Panc1 (cell line): ENCODE measurements at regions not wholly inside any gene's neighbourhood (a gene's known extent, or its start where the extent isn't known, plus 50 kb on each side); places are given as distances from the start of the nearest gene placed in this dataset.
A peak's percentile ranks its signal among the peaks of the same experiment; 100 is the strongest.

Experiments
- ATAC-seq: fragments of 200-7000 bp; cut with Tn5 transposase; 2 replicates; pipeline ENCODE4 v1.9.1; 2020; ENCODE audit warnings: mild to moderate bottlenecking, moderate library complexity
- BruUV-seq: library from RNA; stranded (reverse); fragments of 400-500 nt; replicated peaks from 2 replicates; lab custom pipeline; 2021; lab: Mats Ljungman, UMichigan
- CTCF ChIA-PET: fragments of 300-600 bp; sonication (Branson Sonifier 250); formaldehyde crosslinking; loops from one replicate; lab custom pipeline; 2022; ENCODE audit warnings: antibody characterized with exemption; lab: Charles Lee
- POLR2A ChIA-PET: fragments of 300-600 bp; sonication (Branson Sonifier 250); formaldehyde crosslinking; loops from one replicate; lab custom pipeline; 2022; ENCODE audit warnings: antibody characterized with exemption; lab: Charles Lee
- DNase-seq: peaks from one replicate; pipeline ENCODE4 v3.0.0-alpha.2; 2010; ENCODE audit warnings: low read depth, low spot score
- H3K27ac ChIP-seq: 2 replicates; pipeline ENCODE4 v1.5.1; 2011; ENCODE audit warnings: mild to moderate bottlenecking, low read length, inconsistent platforms
- H3K27me3 ChIP-seq: fragments of 200-500 bp; sonication (Bioruptor generic); 2 replicates; pipeline ENCODE4 v1.6.0; 2014; ENCODE audit warnings: low read length, inconsistent platforms; ENCODE audit not compliant: control insufficient read depth, insufficient read depth
- H3K36me3 ChIP-seq: fragments of 200-500 bp; sonication (Bioruptor generic); 2 replicates; pipeline ENCODE4 v1.5.1; 2014; ENCODE audit warnings: inconsistent platforms, mild to moderate bottlenecking, low read length, moderate library complexity; ENCODE audit not compliant: control insufficient read depth, insufficient read depth
- H3K4me1 ChIP-seq: 2 replicates; pipeline ENCODE4 v1.5.1; 2011; ENCODE audit warnings: inconsistent platforms, mild to moderate bottlenecking, low read length, moderate library complexity; ENCODE audit not compliant: control insufficient read depth, insufficient read depth
- H3K4me3 ChIP-seq, 2 experiments: 2 replicates each; pipeline ENCODE4 v1.5.1; 2011 to 2012; ENCODE audit warnings: low read depth in 2 of 2, low read length in 2 of 2, mild to moderate bottlenecking in 2 of 2, inconsistent platforms in 1 of 2, moderate library complexity in 1 of 2
- H3K9me3 ChIP-seq: fragments of 200-500 bp; sonication (Bioruptor generic); 2 replicates; pipeline ENCODE4 v1.5.1; 2014; ENCODE audit warnings: low read depth, mild to moderate bottlenecking, inconsistent platforms, low read length, moderate library complexity; ENCODE audit not compliant: control insufficient read depth, insufficient read depth
- POLR2AphosphoS5 ChIP-seq: IDR thresholded peaks from 2 replicates; pipeline ENCODE4 v1.6.1; 2012; ENCODE audit warnings: mild to moderate bottlenecking, low read depth, low read length, moderate library complexity
- SIN3A ChIP-seq: IDR thresholded peaks from 2 replicates; pipeline ENCODE4 v1.6.1; 2012; ENCODE audit warnings: low read depth, mild to moderate bottlenecking, low read length, moderate library complexity, borderline replicate concordance; ENCODE audit not compliant: insufficient read depth
- TCF7L2 ChIP-seq: IDR thresholded peaks from 2 replicates; pipeline ENCODE4 v1.6.1; 2011; ENCODE audit warnings: mild to moderate bottlenecking, low read depth, low read length, inconsistent platforms
- in situ Hi-C: cut with HindIII; loops from 2 replicates; pipeline ENCODE4 v1.10.0; 2016; ENCODE audit warnings: low sequenced_read_pairs, low pct_unique_long_range_greater_than_20kb
- intact Hi-C: fragments of 100-400 bp; cut with micrococcal nuclease; formaldehyde crosslinking; loops from one replicate; pipeline ENCODE4 v1.10.0; 2022; ENCODE audit not compliant: unreplicated experiment
- TF ChIP-seq, protein P1 (sequence below): fragments of 450-650 bp; IDR thresholded peaks from 2 replicates; pipeline ENCODE4 v1.5.1; 2017; ENCODE audit warnings: mild to moderate bottlenecking
- TF ChIP-seq, protein P2 (sequence below), 2 experiments: IDR thresholded peaks; 2 replicates each; pipeline ENCODE4 v1.6.1; 2011 to 2012; ENCODE audit warnings: low read depth in 2 of 2, control low read depth in 1 of 2, low read length in 1 of 2, mild to moderate bottlenecking in 1 of 2, moderate library complexity in 1 of 2; ENCODE audit not compliant: insufficient read depth in 1 of 2

DNA sequence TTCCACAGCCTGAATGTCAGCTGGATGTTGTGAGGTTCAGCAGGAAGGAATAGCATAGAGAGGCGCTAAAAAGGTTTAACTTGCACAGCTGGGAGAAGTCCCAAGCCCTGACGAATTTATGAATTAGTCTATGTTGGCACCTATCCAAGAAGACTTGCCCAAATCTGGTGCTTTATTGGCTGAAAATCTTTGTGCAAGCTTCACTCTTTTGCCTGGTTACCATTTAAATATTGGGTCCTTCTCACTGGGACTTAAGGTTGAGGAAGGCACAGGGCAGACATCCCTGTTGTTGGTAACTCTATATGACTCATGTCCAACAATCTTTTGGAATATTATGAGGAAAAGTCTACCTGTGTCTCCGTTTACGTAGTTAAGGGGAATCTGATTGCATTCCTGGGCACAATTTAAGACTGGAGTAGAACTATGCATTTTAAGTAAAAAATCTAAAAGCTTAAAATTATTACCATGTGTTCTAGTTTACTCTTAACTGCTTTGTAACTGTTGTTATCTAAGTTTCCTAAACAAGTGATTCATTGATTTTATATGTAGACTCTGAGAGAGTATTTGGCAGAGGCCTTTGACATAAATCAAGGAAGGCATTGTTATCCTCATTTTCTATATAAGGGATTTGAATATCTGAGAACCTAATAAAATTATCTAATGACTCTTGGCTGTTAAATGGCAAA is 181.7 kb upstream of the DPYD start:
- ChIA-PET CTCF (no interaction called here), POLR2A (no interaction called here)
- H3K36me3 ChIP-seq = no peaks in the 10 kb centered on the region
- DNase-seq (no peak), ATAC-seq (peak; percentile 66; the same call in 1 of the 2 replicates)
- BruUV-seq = no TSS peak
- H3K4me3 ChIP-seq = no peak overlapping the region
- intact Hi-C loops = no loop called here
- H3K9me3 ChIP-seq = peaks cover 4% of the 10 kb centered on the region; the same call in 1 of the 2 replicates
- no peak for TF ChIP-seq TCF7L2
- in situ Hi-C loops = no loop called here
- peaks cover 11% of the 10 kb centered on the region for H3K4me1 ChIP-seq
- no peaks in the 10 kb centered on the region for H3K27me3 ChIP-seq
- H3K27ac ChIP-seq = peak overlapping the region; percentile 48; the same call in 1 of the 2 replicates

DNA sequence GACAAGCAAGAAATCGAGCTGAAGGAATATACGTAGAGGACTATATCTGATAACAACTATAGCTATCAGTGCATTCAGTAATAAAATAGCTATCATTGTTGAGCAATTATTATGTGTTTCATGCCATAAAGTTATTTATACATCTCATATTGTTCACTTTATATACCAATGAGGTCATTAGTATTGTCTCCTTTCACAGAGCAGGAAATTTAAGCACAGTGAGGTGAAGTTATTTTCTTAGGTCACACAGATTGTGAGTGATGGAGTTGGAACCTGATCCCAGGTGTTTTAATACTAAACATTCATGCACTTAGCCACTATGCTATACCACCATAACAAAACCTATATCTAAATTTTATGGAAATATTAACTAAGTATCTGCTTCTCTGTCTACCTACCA is 180.5 kb upstream of the DPYD start:
- DNase-seq = no peak
- ChIA-PET POLR2A (no interaction called here), CTCF (interaction anchor here (0.5 kb wide), 1 partner anchor 576 kb away, joined by 5 read pairs; no protein-coding TSS in a partner anchor)
- peaks cover 11% of the 10 kb centered on the region for H3K4me1 ChIP-seq
- no TSS peak for BruUV-seq
- H3K27me3 ChIP-seq = no peaks in the 10 kb centered on the region
- intact Hi-C loops = no loop called here
- TF ChIP-seq SIN3A (no peak), TCF7L2 (no peak), POLR2AphosphoS5 (no peak)
- TF ChIP-seq, protein P1, sequence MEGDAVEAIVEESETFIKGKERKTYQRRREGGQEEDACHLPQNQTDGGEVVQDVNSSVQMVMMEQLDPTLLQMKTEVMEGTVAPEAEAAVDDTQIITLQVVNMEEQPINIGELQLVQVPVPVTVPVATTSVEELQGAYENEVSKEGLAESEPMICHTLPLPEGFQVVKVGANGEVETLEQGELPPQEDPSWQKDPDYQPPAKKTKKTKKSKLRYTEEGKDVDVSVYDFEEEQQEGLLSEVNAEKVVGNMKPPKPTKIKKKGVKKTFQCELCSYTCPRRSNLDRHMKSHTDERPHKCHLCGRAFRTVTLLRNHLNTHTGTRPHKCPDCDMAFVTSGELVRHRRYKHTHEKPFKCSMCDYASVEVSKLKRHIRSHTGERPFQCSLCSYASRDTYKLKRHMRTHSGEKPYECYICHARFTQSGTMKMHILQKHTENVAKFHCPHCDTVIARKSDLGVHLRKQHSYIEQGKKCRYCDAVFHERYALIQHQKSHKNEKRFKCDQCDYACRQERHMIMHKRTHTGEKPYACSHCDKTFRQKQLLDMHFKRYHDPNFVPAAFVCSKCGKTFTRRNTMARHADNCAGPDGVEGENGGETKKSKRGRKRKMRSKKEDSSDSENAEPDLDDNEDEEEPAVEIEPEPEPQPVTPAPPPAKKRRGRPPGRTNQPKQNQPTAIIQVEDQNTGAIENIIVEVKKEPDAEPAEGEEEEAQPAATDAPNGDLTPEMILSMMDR = no peak
- TF ChIP-seq, protein P2, sequence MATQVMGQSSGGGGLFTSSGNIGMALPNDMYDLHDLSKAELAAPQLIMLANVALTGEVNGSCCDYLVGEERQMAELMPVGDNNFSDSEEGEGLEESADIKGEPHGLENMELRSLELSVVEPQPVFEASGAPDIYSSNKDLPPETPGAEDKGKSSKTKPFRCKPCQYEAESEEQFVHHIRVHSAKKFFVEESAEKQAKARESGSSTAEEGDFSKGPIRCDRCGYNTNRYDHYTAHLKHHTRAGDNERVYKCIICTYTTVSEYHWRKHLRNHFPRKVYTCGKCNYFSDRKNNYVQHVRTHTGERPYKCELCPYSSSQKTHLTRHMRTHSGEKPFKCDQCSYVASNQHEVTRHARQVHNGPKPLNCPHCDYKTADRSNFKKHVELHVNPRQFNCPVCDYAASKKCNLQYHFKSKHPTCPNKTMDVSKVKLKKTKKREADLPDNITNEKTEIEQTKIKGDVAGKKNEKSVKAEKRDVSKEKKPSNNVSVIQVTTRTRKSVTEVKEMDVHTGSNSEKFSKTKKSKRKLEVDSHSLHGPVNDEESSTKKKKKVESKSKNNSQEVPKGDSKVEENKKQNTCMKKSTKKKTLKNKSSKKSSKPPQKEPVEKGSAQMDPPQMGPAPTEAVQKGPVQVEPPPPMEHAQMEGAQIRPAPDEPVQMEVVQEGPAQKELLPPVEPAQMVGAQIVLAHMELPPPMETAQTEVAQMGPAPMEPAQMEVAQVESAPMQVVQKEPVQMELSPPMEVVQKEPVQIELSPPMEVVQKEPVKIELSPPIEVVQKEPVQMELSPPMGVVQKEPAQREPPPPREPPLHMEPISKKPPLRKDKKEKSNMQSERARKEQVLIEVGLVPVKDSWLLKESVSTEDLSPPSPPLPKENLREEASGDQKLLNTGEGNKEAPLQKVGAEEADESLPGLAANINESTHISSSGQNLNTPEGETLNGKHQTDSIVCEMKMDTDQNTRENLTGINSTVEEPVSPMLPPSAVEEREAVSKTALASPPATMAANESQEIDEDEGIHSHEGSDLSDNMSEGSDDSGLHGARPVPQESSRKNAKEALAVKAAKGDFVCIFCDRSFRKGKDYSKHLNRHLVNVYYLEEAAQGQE (IDR thresholded peaks at IDR 0.05; ENCODE audit: insufficient read depth in 1 of 2, low read depth in 2 of 2, low read length in 1 of 2) = no peak
- ATAC-seq = no peak
- H3K9me3 ChIP-seq = no peaks in the 10 kb centered on the region; the same call in 1 of the 2 replicates
- no peak overlapping the region for H3K4me3 ChIP-seq
- H3K36me3 ChIP-seq = no peaks in the 10 kb centered on the region
- no peak overlapping the region for H3K27ac ChIP-seq
- in situ Hi-C loops = no loop called here

DNA sequence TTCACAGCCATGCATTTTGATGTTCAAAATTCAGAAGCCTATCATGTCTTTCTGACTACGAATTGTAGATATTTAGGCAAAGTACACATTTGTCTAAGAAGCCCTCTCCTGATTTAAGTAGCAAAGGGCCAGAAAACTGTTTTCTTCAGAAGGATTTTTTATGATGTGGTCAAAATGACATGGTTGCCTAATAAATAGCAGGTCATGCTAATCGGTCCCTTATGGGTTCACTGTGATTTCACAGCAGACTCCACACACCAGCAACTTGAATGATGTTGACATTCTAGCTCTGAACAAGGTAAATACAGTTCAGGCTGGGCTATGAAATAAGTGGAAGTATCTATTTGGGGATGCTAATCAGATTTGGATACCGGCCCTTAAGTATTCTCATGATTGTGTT is 178.7 kb upstream of the DPYD start:
- DNase-seq (no peak), ATAC-seq (no peak)
- ChIA-PET CTCF (no interaction called here), POLR2A (no interaction called here)
- BruUV-seq = no TSS peak
- Histone ChIP-seq H3K36me3 (no peaks in the 10 kb centered on the region), H3K27me3 (no peaks in the 10 kb centered on the region), H3K27ac (peak overlapping the region; percentile 23; the same call in 1 of the 2 replicates), H3K9me3 (no peaks in the 10 kb centered on the region), H3K4me3 (no peak overlapping the region), H3K4me1 (peaks cover 11% of the 10 kb centered on the region)
- TF ChIP-seq, protein P2 (IDR thresholded peaks at IDR 0.05; ENCODE audit: insufficient read depth in 1 of 2, low read depth in 2 of 2, low read length in 1 of 2) = no peak
- no peak for TF ChIP-seq POLR2AphosphoS5
- in situ Hi-C loops = no loop called here
- intact Hi-C loops = no loop called here
